ENCODE measurements at regions not wholly inside any gene's neighbourhood (a gene's known extent, or its start where the extent isn't known, plus 50 kb on each side); places are given as distances from the start of the nearest gene placed in this dataset.

- no peak for DNase-seq (ENCODE audit: extremely low spot score)
- TF ChIP-seq CTCF (IDR thresholded peaks at IDR 0.05; ENCODE audit: control extremely low read depth, extremely low read depth, low read depth, missing control alignments) = no peak
- POLR2A ChIA-PET = no interaction called here
- CTCF ChIA-PET = no interaction called here
These were observed 353.5 kb downstream of the SH2D1A start for GRCh38 chrX:124699876-124700275.

- POLR2A ChIA-PET = no interaction called here
- CTCF ChIA-PET = no interaction called here
- TF ChIP-seq CTCF (IDR thresholded peaks at IDR 0.05; ENCODE audit: control extremely low read depth, extremely low read depth, low read depth, missing control alignments) = no peak
- DNase-seq (ENCODE audit: extremely low spot score) = no peak
These were observed 371.2 kb downstream of the SH2D1A start for GRCh38 chrX:124717537-124717936.

GRCh38 chrX:124719060-124719459 is 372.7 kb downstream of the SH2D1A start:
- DNase-seq (ENCODE audit: extremely low spot score) = no peak
- ChIA-PET POLR2A (no interaction called here), CTCF (no interaction called here)
- TF ChIP-seq CTCF (IDR thresholded peaks at IDR 0.05; ENCODE audit: control extremely low read depth, extremely low read depth, low read depth, missing control alignments) = no peak

GRCh38 chrX:124720532-124720931 is 374.2 kb downstream of the SH2D1A start:
- TF ChIP-seq CTCF (IDR thresholded peaks at IDR 0.05; ENCODE audit: control extremely low read depth, extremely low read depth, low read depth, missing control alignments) = no peak
- CTCF ChIA-PET = no interaction called here
- DNase-seq (ENCODE audit: extremely low spot score) = no peak
- POLR2A ChIA-PET = no interaction called here

- no peak for DNase-seq (ENCODE audit: extremely low spot score)
- ChIA-PET POLR2A (no interaction called here), CTCF (no interaction called here)
- TF ChIP-seq CTCF (IDR thresholded peaks at IDR 0.05; ENCODE audit: control extremely low read depth, extremely low read depth, low read depth, missing control alignments) = no peak
These were observed 379.1 kb downstream of the SH2D1A start for GRCh38 chrX:124725502-124725901.

GRCh38 chrX:124726292-124726691 is 379.9 kb downstream of the SH2D1A start:
- DNase-seq (ENCODE audit: extremely low spot score) = no peak
- no peak for TF ChIP-seq CTCF (IDR thresholded peaks at IDR 0.05; ENCODE audit: control extremely low read depth, extremely low read depth, low read depth, missing control alignments)
- CTCF ChIA-PET = no interaction called here
- POLR2A ChIA-PET = no interaction called here

DNA sequence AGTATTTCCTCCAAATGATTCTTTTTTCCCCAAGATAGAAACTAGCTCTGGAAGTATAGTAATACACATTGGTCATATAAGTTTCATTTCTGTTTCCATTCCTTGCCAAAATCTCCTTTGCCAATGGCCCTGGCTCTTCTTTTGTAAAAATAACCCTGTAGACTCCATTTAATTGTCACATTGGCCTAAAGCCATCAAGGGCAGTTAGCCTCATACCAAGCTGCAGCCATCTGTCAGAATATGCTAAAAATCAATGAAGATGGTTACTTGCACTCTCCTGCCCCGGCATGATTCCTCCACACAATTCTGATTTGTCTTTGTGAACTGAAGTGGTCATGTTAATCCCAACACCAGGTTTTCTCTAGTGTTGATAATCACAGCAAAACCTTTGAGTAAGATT is 380.5 kb downstream of the SH2D1A start:
- no peak for TF ChIP-seq CTCF (IDR thresholded peaks at IDR 0.05; ENCODE audit: control extremely low read depth, extremely low read depth, low read depth, missing control alignments)
- CTCF ChIA-PET = no interaction called here
- no peak for DNase-seq (ENCODE audit: extremely low spot score)
- POLR2A ChIA-PET = no interaction called here

Measured in GM10248 (cell line).